ENCODE measurements at regions not wholly inside any gene's neighbourhood (a gene's known extent, or its start where the extent isn't known, plus 50 kb on each side); places are given as distances from the start of the nearest gene placed in this dataset.

- no peak overlapping the region for H3K4me3 Mint-ChIP-seq
- no peak for DNase-seq (ENCODE audit: low spot score in 2 of 2, unreplicated experiment in 2 of 2)
- H3K36me3 Mint-ChIP-seq: no peaks in the 10 kb centered on the region
- TF ChIP-seq, protein P1, sequence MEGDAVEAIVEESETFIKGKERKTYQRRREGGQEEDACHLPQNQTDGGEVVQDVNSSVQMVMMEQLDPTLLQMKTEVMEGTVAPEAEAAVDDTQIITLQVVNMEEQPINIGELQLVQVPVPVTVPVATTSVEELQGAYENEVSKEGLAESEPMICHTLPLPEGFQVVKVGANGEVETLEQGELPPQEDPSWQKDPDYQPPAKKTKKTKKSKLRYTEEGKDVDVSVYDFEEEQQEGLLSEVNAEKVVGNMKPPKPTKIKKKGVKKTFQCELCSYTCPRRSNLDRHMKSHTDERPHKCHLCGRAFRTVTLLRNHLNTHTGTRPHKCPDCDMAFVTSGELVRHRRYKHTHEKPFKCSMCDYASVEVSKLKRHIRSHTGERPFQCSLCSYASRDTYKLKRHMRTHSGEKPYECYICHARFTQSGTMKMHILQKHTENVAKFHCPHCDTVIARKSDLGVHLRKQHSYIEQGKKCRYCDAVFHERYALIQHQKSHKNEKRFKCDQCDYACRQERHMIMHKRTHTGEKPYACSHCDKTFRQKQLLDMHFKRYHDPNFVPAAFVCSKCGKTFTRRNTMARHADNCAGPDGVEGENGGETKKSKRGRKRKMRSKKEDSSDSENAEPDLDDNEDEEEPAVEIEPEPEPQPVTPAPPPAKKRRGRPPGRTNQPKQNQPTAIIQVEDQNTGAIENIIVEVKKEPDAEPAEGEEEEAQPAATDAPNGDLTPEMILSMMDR (IDR thresholded peaks at IDR 0.05; ENCODE audit: unreplicated experiment): no peak
- H3K27me3 Mint-ChIP-seq (ENCODE audit: low read depth): no peaks in the 10 kb centered on the region
- peaks cover 33% of the 10 kb centered on the region for H3K9me3 Mint-ChIP-seq
- H3K27ac Mint-ChIP-seq: no peak overlapping the region
- H3K4me1 Mint-ChIP-seq: no peaks in the 10 kb centered on the region
Measured at GRCh38 chr18:72419914-72420313, 124.2 kb downstream of the CBLN2 start.

DNA sequence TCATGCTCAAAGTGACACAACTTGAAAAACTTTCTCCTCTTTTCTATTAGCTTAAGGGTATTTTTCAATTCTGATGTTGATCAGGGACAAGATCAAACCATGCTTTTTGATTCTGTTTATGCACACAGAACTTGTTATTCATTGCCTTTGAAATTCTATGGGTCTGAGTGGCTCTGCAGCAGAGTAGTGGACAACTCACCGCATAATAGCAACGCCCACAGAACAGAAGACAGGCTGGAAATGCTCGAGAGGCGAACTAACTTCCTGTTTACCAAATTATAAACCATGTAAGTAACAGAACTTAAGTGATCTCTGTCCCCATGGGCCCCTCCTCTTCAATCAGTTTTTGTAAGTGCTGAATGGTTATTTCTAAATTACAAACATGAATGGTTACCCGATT lies 131.2 kb downstream of the CBLN2 start:
- Mint-ChIP-seq H3K27me3 (ENCODE audit: low read depth) (no peaks in the 10 kb centered on the region), H3K27ac (no peak overlapping the region), H3K36me3 (no peaks in the 10 kb centered on the region), H3K4me1 (no peaks in the 10 kb centered on the region), H3K9me3 (peaks cover 19% of the 10 kb centered on the region), H3K4me3 (no peak overlapping the region)
- TF ChIP-seq, protein P1 (IDR thresholded peaks at IDR 0.05; ENCODE audit: unreplicated experiment): no peak
- DNase-seq (ENCODE audit: low spot score in 2 of 2, unreplicated experiment in 2 of 2): no peak

DNA sequence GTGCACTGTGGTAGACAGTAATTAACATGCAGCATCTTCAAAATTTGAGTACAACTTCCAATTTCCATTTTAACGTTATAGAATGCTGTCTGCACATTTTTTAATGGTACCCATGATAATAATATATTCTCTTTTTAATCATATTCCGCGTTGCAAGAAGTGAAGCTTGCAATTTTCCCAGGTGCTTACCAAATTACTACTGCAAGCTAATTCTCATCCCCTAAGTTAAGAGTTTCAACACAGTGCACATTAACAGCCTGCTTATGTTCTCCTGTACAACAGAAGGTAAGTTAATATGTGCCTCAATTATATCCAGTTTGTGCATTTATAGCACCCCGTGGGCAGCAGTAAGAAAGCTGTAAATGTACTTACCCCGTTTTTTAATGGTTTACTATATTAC lies 132.9 kb downstream of the CBLN2 start:
- Mint-ChIP-seq H3K9me3 (peaks cover 25% of the 10 kb centered on the region), H3K4me3 (no peak overlapping the region), H3K36me3 (no peaks in the 10 kb centered on the region), H3K27me3 (ENCODE audit: low read depth) (no peaks in the 10 kb centered on the region), H3K27ac (no peak overlapping the region), H3K4me1 (no peaks in the 10 kb centered on the region)
- no peak for DNase-seq (ENCODE audit: low spot score in 2 of 2, unreplicated experiment in 2 of 2)
- TF ChIP-seq, protein P1 (IDR thresholded peaks at IDR 0.05; ENCODE audit: unreplicated experiment): no peak

- DNase-seq (ENCODE audit: low spot score in 2 of 2, unreplicated experiment in 2 of 2): no peak
- H3K9me3 Mint-ChIP-seq: peaks cover 19% of the 10 kb centered on the region
- H3K27me3 Mint-ChIP-seq (ENCODE audit: low read depth): no peaks in the 10 kb centered on the region
- no peak overlapping the region for H3K27ac Mint-ChIP-seq
- H3K4me3 Mint-ChIP-seq: no peak overlapping the region
- no peaks in the 10 kb centered on the region for H3K36me3 Mint-ChIP-seq
- H3K4me1 Mint-ChIP-seq: no peaks in the 10 kb centered on the region
- TF ChIP-seq, protein P1 (IDR thresholded peaks at IDR 0.05; ENCODE audit: unreplicated experiment): no peak
Measured at GRCh38 chr18:72410399-72410798, 133.7 kb downstream of the CBLN2 start.

- TF ChIP-seq, protein P1 (IDR thresholded peaks at IDR 0.05; ENCODE audit: unreplicated experiment): no peak
- Mint-ChIP-seq H3K4me3 (no peak overlapping the region), H3K27me3 (ENCODE audit: low read depth) (no peaks in the 10 kb centered on the region), H3K27ac (no peak overlapping the region), H3K36me3 (no peaks in the 10 kb centered on the region), H3K4me1 (no peaks in the 10 kb centered on the region), H3K9me3 (peaks cover 19% of the 10 kb centered on the region)
- DNase-seq (ENCODE audit: low spot score in 2 of 2, unreplicated experiment in 2 of 2): no peak
Measured at GRCh38 chr18:72409903-72410302, 134.2 kb downstream of the CBLN2 start.

- H3K4me3 Mint-ChIP-seq: no peak overlapping the region
- no peaks in the 10 kb centered on the region for H3K4me1 Mint-ChIP-seq
- DNase-seq (ENCODE audit: low spot score in 2 of 2, unreplicated experiment in 2 of 2): no peak
- H3K27me3 Mint-ChIP-seq (ENCODE audit: low read depth): no peaks in the 10 kb centered on the region
- H3K36me3 Mint-ChIP-seq: no peaks in the 10 kb centered on the region
- no peak overlapping the region for H3K27ac Mint-ChIP-seq
- TF ChIP-seq, protein P1 (IDR thresholded peaks at IDR 0.05; ENCODE audit: unreplicated experiment): no peak
- H3K9me3 Mint-ChIP-seq: peaks cover 28% of the 10 kb centered on the region
Measured at GRCh38 chr18:72407048-72407447, 137.1 kb downstream of the CBLN2 start.
